ENCODE measurements at regions not wholly inside any gene's neighbourhood (a gene's known extent, or its start where the extent isn't known, plus 50 kb on each side); places are given as distances from the start of the nearest gene placed in this dataset.

GRCh38 chr6:165988302-165988756 is 179.3 kb downstream of the TBXT start:
- no peak overlapping the region for H3K27ac ChIP-seq (ENCODE audit: low read length)

GRCh38 chr6:165987483-165988301 is 180.0 kb downstream of the TBXT start:
- Histone ChIP-seq H3K27ac (ENCODE audit: low read length) (no peak overlapping the region), H3K4me2 (ENCODE audit: low read depth, low read length) (peak overlapping the region; percentile 45; the same call in 1 of the 2 replicates), H3K9me3 (replicated peaks; ENCODE audit: insufficient read depth, low read length) (no peaks in the 10 kb centered on the region)

More at GRCh38 chr6:165988302-165988756, 179.3 kb downstream of the TBXT start:
- no peaks in the 10 kb centered on the region for H3K4me1 ChIP-seq (ENCODE audit: low read length)
- no peaks in the 10 kb centered on the region for H3K9me3 ChIP-seq (replicated peaks; ENCODE audit: insufficient read depth, low read length)
- H3K36me3 ChIP-seq (replicated peaks; ENCODE audit: insufficient read depth, low read length) = no peaks in the 10 kb centered on the region
- H4K20me1 ChIP-seq (ENCODE audit: insufficient read depth, low read length) = no peaks in the 10 kb centered on the region
- no peaks in the 10 kb centered on the region for H3K79me2 ChIP-seq (ENCODE audit: low read length)
- no peak overlapping the region for H3K4me3 ChIP-seq (ENCODE audit: low read length)
- H3K4me2 ChIP-seq (ENCODE audit: low read depth, low read length) = no peak overlapping the region
- TF ChIP-seq EZH2phosphoT487 (IDR thresholded peaks at IDR 0.05; ENCODE audit: low read length) (no peak), EZH2 (optimal IDR thresholded peaks at IDR 0.05; ENCODE audit: low read depth, low read length) (no peak), CTCF (IDR thresholded peaks at IDR 0.05; ENCODE audit: low read length) (no peak)
- no peak overlapping the region for H3K9ac ChIP-seq (ENCODE audit: low read length)
- H2AFZ ChIP-seq (ENCODE audit: low read length) = no peak overlapping the region
- DNase-seq = no peak
- no peaks in the 10 kb centered on the region for H3K27me3 ChIP-seq (replicated peaks; ENCODE audit: insufficient read depth, low read length)
- no peaks in the 10 kb centered on the region for H3F3A ChIP-seq (ENCODE audit: insufficient read depth, low read length)
- no peaks in the 10 kb centered on the region for H3K9me2 ChIP-seq (replicated peaks; ENCODE audit: insufficient read depth, low read length)

GRCh38 chr6:165986914-165987482 is 180.7 kb downstream of the TBXT start:
- H3K4me1 ChIP-seq (ENCODE audit: low read length) = no peaks in the 10 kb centered on the region
- H3K27me3 ChIP-seq (replicated peaks; ENCODE audit: insufficient read depth, low read length) = no peaks in the 10 kb centered on the region
- DNase-seq = no peak
- H3K9ac ChIP-seq (ENCODE audit: low read length) = no peak overlapping the region
- H2AFZ ChIP-seq (ENCODE audit: low read length) = no peak overlapping the region
- H3K4me2 ChIP-seq (ENCODE audit: low read depth, low read length) = peak overlapping the region; percentile 45; the same call in 1 of the 2 replicates
- H4K20me1 ChIP-seq (ENCODE audit: insufficient read depth, low read length) = no peaks in the 10 kb centered on the region
- no peak overlapping the region for H3K27ac ChIP-seq (ENCODE audit: low read length)
- no peaks in the 10 kb centered on the region for H3K36me3 ChIP-seq (replicated peaks; ENCODE audit: insufficient read depth, low read length)
- no peaks in the 10 kb centered on the region for H3K79me2 ChIP-seq (ENCODE audit: low read length)
- no peaks in the 10 kb centered on the region for H3K9me2 ChIP-seq (replicated peaks; ENCODE audit: insufficient read depth, low read length)
- peak overlapping the region; percentile 37; the same call in 1 of the 2 replicates for H3K4me3 ChIP-seq (ENCODE audit: low read length)
- H3K9me3 ChIP-seq (replicated peaks; ENCODE audit: insufficient read depth, low read length) = no peaks in the 10 kb centered on the region
- TF ChIP-seq CTCF (IDR thresholded peaks at IDR 0.05; ENCODE audit: low read length) (no peak), EZH2phosphoT487 (IDR thresholded peaks at IDR 0.05; ENCODE audit: low read length) (no peak), EZH2 (optimal IDR thresholded peaks at IDR 0.05; ENCODE audit: low read depth, low read length) (no peak)
- no peaks in the 10 kb centered on the region for H3F3A ChIP-seq (ENCODE audit: insufficient read depth, low read length)

More at GRCh38 chr6:165987483-165988301, 180.0 kb downstream of the TBXT start:
- Histone ChIP-seq H3K36me3 (replicated peaks; ENCODE audit: insufficient read depth, low read length) (no peaks in the 10 kb centered on the region), H3K27me3 (replicated peaks; ENCODE audit: insufficient read depth, low read length) (no peaks in the 10 kb centered on the region), H4K20me1 (ENCODE audit: insufficient read depth, low read length) (no peaks in the 10 kb centered on the region), H3K9me2 (replicated peaks; ENCODE audit: insufficient read depth, low read length) (no peaks in the 10 kb centered on the region), H3K4me1 (ENCODE audit: low read length) (no peaks in the 10 kb centered on the region), H3F3A (ENCODE audit: insufficient read depth, low read length) (no peaks in the 10 kb centered on the region), H3K4me3 (ENCODE audit: low read length) (peak overlapping the region; percentile 37; the same call in 1 of the 2 replicates), H2AFZ (ENCODE audit: low read length) (no peak overlapping the region), H3K9ac (ENCODE audit: low read length) (no peak overlapping the region), H3K79me2 (ENCODE audit: low read length) (no peaks in the 10 kb centered on the region)
- peak; percentile 6 for DNase-seq
- TF ChIP-seq CTCF (IDR thresholded peaks at IDR 0.05; ENCODE audit: low read length) = no peak
- no peak for TF ChIP-seq EZH2 (optimal IDR thresholded peaks at IDR 0.05; ENCODE audit: low read depth, low read length)
- TF ChIP-seq EZH2phosphoT487 (IDR thresholded peaks at IDR 0.05; ENCODE audit: low read length) = no peak

All from MM.1S (cell line).